ENCODE measurements at regions not wholly inside any gene's neighbourhood (a gene's known extent, or its start where the extent isn't known, plus 50 kb on each side); places are given as distances from the start of the nearest gene placed in this dataset.

DNA sequence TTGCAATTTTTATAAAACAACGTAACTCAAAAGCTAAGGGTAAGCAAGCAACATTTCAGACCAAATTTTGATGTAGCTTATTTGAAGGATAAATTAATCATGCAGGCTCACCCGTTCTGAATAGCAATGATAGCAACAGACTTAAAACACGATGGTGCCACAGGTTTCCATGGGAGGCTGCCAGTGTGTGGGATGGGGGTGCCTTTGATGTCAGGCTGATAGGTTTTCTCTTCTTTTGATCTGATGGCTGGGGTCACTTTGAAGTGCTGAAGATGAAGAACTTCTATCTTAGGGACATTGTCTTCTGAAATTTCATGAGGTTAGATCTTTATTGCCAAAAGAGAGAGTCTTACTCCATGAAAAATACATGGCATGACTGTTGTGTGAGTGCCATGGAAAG is 206.8 kb downstream of the LPIN1 start:
- TF ChIP-seq CTCF (IDR thresholded peaks at IDR 0.05): no peak
- Mint-ChIP-seq H3K27me3 (peaks cover 2% of the 10 kb centered on the region), H3K36me3 (ENCODE audit: low read depth) (no peaks in the 10 kb centered on the region), H3K4me3 (no peak overlapping the region), H3K27ac (no peak overlapping the region), H3K4me1 (peaks cover 9% of the 10 kb centered on the region), H3K9me3 (no peaks in the 10 kb centered on the region)
- intact Hi-C loops (cut with micrococcal nuclease): no loop called here
- ATAC-seq (ENCODE audit: low read depth) (no peak), DNase-seq (no peak)
- CTCF ChIA-PET: no interaction called here
- POLR2A ChIA-PET: no interaction called here

DNA sequence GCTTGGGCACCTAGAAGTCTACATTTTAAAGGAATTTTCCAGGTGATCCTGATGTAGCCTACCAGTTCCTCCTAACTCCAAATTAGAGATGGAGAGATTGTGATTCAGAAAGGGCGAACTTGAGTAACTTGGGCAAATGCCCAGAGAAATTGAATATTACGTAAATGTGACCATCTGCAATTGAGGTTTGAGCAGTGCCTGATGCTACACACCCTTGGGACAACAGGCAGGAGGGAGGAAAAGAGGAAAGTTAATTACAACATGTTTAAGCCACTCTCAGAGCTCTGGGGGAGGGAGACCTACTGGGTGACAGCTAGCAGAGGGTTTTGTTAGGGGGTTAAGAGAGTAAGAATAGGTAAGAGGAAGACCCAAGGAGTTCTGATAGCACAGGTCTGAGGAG is 208.9 kb downstream of the LPIN1 start:
- peaks cover 7% of the 10 kb centered on the region for H3K4me1 Mint-ChIP-seq
- peaks cover 2% of the 10 kb centered on the region for H3K27me3 Mint-ChIP-seq
- H3K4me3 Mint-ChIP-seq: no peak overlapping the region
- ChIA-PET CTCF (no interaction called here), POLR2A (interaction anchor here (0.6 kb wide), 1 partner anchor 10 kb away, joined by 3 read pairs; no protein-coding TSS in a partner anchor)
- no peak for DNase-seq
- intact Hi-C loops (cut with micrococcal nuclease): loop anchor here (5.0 kb wide), 1 partner anchor 372 kb away; no protein-coding TSS in a partner anchor
- no peak for ATAC-seq (ENCODE audit: low read depth)
- TF ChIP-seq CTCF (IDR thresholded peaks at IDR 0.05): no peak
- H3K36me3 Mint-ChIP-seq (ENCODE audit: low read depth): no peaks in the 10 kb centered on the region
- H3K27ac Mint-ChIP-seq: no peak overlapping the region
- H3K9me3 Mint-ChIP-seq: no peaks in the 10 kb centered on the region

DNA sequence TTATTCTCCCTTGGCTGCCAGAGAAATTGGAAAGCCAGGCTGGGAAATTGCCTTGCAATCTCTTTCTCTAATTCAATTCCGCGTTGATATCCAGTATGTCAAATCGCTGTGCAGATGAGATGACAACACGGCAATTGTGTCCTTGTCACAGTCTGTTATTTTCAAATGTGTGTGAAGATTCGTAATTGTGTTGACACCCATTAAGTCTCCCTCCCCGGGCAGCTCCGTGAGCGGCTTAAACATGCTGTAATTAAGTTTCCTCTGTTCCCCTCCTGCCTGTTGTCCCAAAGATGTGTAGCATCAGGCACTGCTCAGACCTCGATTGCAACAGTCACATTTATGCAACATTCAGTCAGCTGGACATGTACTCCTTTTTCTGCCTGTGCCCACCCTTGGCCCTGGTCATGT is 209.5 kb downstream of the LPIN1 start:
- Mint-ChIP-seq H3K36me3 (ENCODE audit: low read depth) (no peaks in the 10 kb centered on the region), H3K4me3 (no peak overlapping the region), H3K27ac (no peak overlapping the region), H3K9me3 (no peaks in the 10 kb centered on the region), H3K4me1 (peaks cover 3% of the 10 kb centered on the region), H3K27me3 (peaks cover 2% of the 10 kb centered on the region)
- intact Hi-C loops (cut with micrococcal nuclease): loop anchor here (5.0 kb wide), 1 partner anchor 371 kb away; no protein-coding TSS in a partner anchor
- DNase-seq (no peak), ATAC-seq (ENCODE audit: low read depth) (no peak)
- no peak for TF ChIP-seq CTCF (IDR thresholded peaks at IDR 0.05)
- ChIA-PET CTCF (no interaction called here), POLR2A (interaction anchor here (0.6 kb wide), 1 partner anchor 10 kb away, joined by 3 read pairs; no protein-coding TSS in a partner anchor)

DNA sequence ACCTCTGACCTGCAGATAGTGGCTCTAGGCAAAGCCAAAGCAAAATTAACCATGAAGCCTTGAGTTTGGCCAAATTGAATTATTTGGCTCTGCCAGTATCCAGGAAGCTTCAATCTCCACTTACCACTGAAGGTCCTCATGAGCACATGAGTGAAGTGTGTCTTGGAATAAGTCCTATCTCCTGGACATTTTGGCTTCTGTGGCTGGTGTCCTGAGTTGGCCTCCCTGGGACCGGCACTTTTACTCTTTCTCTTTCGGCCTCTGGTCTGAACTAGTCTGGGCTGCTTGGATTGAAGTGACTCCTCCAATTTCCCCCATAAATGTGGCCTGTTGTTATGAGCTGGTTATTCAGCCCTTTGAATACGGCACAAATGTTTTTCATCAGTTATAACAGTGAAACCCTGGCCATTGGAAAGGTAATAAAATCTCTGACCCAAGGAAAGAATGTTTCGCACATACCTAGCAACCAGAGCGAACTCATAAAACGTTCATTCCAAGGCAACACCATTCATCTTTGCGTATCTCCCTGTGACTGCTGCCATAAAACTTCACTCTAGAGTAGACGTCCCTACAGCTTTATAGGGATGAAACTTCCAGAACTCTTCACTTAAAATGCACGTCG is 216.4 kb downstream of the LPIN1 start:
- Mint-ChIP-seq H3K27ac (no peak overlapping the region), H3K36me3 (ENCODE audit: low read depth) (no peaks in the 10 kb centered on the region), H3K4me3 (no peak overlapping the region), H3K27me3 (no peaks in the 10 kb centered on the region), H3K9me3 (no peaks in the 10 kb centered on the region), H3K4me1 (peaks cover 9% of the 10 kb centered on the region)
- ATAC-seq (ENCODE audit: low read depth): no peak
- DNase-seq: no peak
- CTCF ChIA-PET: no interaction called here
- no peak for TF ChIP-seq CTCF (IDR thresholded peaks at IDR 0.05)
- POLR2A ChIA-PET: interaction anchor here (0.6 kb wide), 1 partner anchor 27 kb away, joined by 3 read pairs; no protein-coding TSS in a partner anchor
- intact Hi-C loops (cut with micrococcal nuclease): no loop called here

- H3K9me3 Mint-ChIP-seq: no peaks in the 10 kb centered on the region
Measured at GRCh38 chr2:11963966-11964365, 217.5 kb downstream of the LPIN1 start.

More at GRCh38 chr2:11963966-11964365, 217.5 kb downstream of the LPIN1 start:
- Mint-ChIP-seq H3K4me1 (peaks cover 9% of the 10 kb centered on the region), H3K4me3 (no peak overlapping the region), H3K27me3 (no peaks in the 10 kb centered on the region), H3K36me3 (ENCODE audit: low read depth) (no peaks in the 10 kb centered on the region), H3K27ac (no peak overlapping the region)
- DNase-seq (no peak), ATAC-seq (ENCODE audit: low read depth) (no peak)
- POLR2A ChIA-PET: no interaction called here
- intact Hi-C loops (cut with micrococcal nuclease): no loop called here
- CTCF ChIA-PET: no interaction called here
- no peak for TF ChIP-seq CTCF (IDR thresholded peaks at IDR 0.05)
